ENCODE measurements at regions not wholly inside any gene's neighbourhood (a gene's known extent, or its start where the extent isn't known, plus 50 kb on each side); places are given as distances from the start of the nearest gene placed in this dataset.
A peak's percentile ranks its signal among the peaks of the same experiment; 100 is the strongest.

DNA sequence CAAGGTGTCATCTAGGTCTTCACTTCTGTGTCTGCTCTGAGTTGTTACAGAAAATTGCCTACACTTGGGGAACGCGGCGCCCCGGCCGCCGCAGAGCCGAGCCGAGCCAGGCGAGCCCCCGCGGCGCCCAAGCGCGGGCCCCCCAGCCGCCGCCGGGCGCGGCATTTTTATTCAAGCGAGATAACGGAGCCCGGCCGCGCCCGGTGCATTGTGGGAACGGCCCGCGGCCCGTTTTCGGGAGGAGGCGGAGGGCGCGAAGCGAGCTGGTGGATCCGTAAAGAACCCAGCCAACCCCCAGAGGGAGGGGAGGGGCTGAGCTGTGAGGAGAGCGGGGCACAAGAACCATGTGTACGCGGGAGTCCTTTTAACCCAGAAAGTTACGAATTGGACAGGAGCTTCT lies 191.8 kb downstream of the FTCDNL1 start:
- in situ Hi-C loops (cut with HindIII; ENCODE audit: low pct_ligation_motif_present, low pct_unique_long_range_greater_than_20kb, low sequenced_read_pairs) = no loop called here
- peak; percentile 64 for DNase-seq

DNA sequence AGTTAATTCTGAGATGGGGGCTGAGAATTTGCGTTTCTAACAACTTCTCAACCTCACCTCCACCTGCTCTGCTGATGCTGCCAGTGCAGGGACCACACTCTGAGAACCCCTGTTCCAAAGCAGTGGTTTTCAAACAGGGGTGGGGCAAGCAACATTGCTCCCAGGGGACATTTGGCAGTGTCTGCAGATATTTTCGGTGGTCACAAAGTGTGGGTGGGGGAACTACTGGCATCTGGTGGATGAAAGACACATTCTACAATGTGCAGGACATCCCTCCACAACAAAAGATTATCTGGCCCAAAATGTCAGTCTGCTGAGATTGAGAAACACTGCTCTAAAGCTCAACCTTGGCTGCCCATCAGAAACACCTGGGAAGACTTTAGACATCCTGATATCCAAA lies 188.7 kb upstream of the SATB2 start:
- DNase-seq = no peak
- in situ Hi-C loops (cut with HindIII; ENCODE audit: low pct_ligation_motif_present, low pct_unique_long_range_greater_than_20kb, low sequenced_read_pairs) = no loop called here

DNA sequence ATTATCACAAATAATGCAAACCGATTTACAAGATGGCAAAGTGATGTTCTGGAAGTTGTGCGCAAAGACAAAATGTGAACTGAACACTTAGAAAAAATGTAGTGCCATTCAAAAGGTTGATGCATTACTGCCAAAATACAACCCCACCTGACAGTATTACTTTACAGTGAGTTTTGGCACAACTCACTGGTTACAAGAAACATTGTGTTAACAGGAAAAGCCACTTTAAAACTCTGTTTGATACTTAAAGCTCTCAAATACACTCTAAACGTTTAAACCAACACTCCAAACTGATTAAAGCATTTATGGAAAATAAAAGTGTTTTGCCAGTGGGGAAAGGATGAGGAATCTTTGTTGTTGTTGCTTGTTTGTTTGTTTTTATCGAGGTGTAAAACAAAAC lies 173.4 kb upstream of the SATB2 start:
- no peak for DNase-seq
- in situ Hi-C loops (cut with HindIII; ENCODE audit: low pct_ligation_motif_present, low pct_unique_long_range_greater_than_20kb, low sequenced_read_pairs) = no loop called here

DNA sequence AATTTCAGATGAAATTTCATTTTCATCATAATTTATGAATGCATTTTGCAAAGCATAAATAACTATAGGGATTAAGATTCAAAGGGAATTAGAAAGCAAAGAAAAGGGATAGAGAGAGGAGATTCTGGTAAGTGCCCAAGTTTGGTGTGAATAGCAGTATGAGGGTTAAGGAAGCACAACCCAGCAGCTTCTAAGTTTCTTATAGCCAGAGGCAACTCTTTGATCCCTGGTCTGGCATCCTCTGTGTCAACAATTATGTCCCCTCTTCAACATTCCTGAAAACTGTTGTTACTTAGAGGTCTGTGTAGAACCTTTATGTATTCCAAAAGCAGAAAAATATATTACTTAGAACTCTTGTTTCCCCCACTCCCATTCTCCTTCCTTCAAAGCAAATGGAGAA lies 171.6 kb upstream of the SATB2 start:
- in situ Hi-C loops (cut with HindIII; ENCODE audit: low pct_ligation_motif_present, low pct_unique_long_range_greater_than_20kb, low sequenced_read_pairs) = no loop called here
- no peak for DNase-seq

DNA sequence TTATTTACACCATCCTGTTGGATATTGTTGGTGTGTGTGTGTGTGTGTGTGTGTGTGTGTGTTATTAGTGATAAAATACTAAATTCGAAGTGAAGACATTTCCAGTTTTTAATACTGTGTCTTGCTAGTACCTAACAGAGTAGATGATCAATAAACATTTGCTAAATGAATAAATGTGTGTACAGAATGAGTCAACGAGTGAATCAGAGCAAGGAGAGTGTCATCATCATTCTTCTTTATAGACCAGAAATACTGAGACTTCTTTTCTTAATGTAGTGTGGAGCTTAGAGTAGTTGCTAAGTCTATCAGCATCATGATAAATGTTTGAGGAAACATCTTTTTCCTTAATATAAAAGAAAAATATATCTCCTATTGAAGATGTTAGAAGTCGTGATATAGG lies 169.7 kb upstream of the SATB2 start:
- in situ Hi-C loops (cut with HindIII; ENCODE audit: low pct_ligation_motif_present, low pct_unique_long_range_greater_than_20kb, low sequenced_read_pairs) = no loop called here

DNA sequence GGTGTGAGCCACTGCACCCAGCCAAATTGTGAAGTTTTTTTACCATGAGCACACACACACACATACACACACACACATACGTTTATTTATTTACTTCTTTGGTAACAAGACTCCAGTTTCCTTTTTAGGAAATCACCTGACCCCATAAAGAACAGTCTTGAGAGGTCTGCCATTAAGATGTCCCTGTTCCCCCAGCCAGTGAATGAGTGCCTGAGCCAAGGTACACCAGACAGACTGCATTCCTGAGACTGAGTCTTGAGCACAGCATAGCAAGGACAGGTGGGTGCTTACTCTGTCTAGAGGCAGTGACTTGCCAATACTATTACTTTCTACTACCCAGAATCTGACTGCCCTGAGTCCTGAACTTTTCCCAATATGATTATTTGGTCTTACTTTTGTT lies 167.2 kb upstream of the SATB2 start:
- DNase-seq = no peak
- in situ Hi-C loops (cut with HindIII; ENCODE audit: low pct_ligation_motif_present, low pct_unique_long_range_greater_than_20kb, low sequenced_read_pairs) = no loop called here

More for the DNA sequence above, 169.7 kb upstream of the SATB2 start:
- DNase-seq = no peak

DNA sequence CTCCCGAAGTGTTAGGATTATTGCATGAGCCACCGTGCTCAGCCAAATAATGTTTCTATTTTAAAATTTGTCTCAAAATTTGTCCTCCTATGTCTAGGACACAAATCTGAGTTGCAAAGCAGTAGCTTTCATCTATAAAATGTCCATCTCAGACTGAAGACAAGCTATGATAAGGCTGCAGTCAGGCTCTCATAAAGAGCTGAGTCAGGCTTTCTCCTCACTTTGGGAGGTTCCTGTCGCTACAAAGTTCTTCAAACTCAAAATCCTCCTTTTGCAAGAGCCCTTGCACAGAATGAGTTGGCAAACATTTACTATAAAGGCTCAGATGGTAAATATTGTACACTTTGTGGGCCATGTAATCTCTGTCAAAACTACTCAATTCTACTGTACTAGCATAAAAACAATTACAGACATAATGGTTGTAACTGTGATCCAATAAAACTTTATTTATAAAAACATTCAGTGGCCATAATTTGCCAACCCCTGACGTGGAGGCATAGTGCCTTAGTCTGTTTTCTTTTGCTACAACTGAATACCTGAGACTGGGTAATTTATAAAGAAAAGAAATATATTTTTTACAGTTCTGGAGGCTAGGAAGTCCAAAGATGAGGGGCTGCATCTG lies 154.9 kb upstream of the SATB2 start:
- in situ Hi-C loops (cut with HindIII; ENCODE audit: low pct_ligation_motif_present, low pct_unique_long_range_greater_than_20kb, low sequenced_read_pairs) = no loop called here
- no peak for DNase-seq

GRCh38 chr2:199607914-199608313 lies 150.2 kb upstream of the SATB2 start:
- in situ Hi-C loops (cut with HindIII; ENCODE audit: low pct_ligation_motif_present, low pct_unique_long_range_greater_than_20kb, low sequenced_read_pairs) = no loop called here
- DNase-seq = no peak

- in situ Hi-C loops (cut with HindIII; ENCODE audit: low pct_ligation_motif_present, low pct_unique_long_range_greater_than_20kb, low sequenced_read_pairs) = no loop called here
- no peak for DNase-seq
Observed at GRCh38 chr2:199606193-199606780, 148.5 kb upstream of the SATB2 start.

DNA sequence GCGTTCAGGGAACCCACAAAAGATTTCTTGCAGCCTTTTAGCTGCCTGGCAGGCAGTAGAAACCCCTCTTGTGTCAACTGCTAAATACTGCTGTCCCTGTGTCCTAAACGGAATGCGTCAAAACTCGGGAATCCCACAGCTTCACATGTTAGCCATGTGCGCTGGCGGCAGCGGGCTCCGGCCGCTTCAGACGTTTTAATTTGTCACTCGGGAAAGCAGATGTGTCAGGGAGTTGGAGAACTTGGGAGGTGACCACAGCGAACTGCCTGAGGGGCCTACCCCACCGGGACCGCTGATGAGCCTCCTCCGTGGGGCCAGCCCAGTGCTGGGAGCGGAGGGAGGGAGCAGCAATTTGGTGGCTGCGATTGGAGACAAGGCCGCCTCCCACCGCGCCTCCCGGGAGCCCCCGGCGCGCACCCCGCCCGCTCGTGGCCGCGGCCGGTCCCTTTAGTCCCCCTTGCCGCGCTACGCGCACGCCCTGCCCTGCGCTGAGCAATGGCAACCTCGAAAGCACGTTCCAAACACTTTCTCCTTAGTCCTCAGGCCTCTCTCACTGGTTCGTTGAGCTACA lies 146.1 kb upstream of the SATB2 start:
- no peak for DNase-seq
- in situ Hi-C loops (cut with HindIII; ENCODE audit: low pct_ligation_motif_present, low pct_unique_long_range_greater_than_20kb, low sequenced_read_pairs) = no loop called here

DNA sequence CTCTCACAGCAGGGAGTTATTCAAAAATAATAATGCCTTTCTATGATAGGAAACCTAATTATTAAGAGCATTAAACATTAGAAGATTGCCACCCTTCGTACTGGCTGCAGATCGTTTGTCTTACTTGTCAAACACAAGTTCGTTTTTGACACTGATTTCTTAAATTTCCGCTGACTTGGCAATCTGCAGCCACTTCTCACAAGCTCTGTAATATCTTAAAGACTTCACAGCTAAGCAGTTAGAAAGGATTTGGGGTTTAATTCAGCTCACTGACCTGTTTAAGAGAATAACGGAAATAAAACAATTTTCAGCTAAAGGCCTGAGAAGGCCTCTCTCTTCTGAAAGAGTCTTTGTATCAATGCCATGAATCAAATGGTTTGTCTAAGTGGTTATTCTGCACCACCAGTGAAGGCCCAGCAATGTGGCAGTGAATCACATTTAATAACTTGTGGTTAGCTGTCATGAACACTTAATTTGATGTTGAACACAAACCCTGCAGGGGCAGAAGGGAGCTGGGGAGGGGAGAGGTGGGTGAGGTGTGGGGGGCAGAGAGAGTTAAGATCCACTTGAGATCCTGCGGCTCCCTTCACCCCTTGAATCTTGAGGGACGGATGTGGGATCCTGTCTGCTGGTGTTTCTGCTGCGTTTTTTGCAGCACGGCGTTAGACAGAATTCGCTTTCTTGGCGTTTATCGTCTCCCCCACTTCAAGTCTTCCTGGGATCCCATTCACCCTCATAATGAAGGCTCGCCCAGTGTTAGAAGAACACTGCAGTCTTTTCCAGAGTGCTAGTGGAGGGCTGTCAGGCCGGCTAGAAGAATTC lies 145.4 kb upstream of the SATB2 start:
- in situ Hi-C loops (cut with HindIII; ENCODE audit: low pct_ligation_motif_present, low pct_unique_long_range_greater_than_20kb, low sequenced_read_pairs) = no loop called here

GRCh38 chr2:199602271-199602895 lies 144.6 kb upstream of the SATB2 start:
- in situ Hi-C loops (cut with HindIII; ENCODE audit: low pct_ligation_motif_present, low pct_unique_long_range_greater_than_20kb, low sequenced_read_pairs) = no loop called here
- DNase-seq = peak; percentile 44

More for the DNA sequence above, 145.4 kb upstream of the SATB2 start:
- no peak for DNase-seq

DNA sequence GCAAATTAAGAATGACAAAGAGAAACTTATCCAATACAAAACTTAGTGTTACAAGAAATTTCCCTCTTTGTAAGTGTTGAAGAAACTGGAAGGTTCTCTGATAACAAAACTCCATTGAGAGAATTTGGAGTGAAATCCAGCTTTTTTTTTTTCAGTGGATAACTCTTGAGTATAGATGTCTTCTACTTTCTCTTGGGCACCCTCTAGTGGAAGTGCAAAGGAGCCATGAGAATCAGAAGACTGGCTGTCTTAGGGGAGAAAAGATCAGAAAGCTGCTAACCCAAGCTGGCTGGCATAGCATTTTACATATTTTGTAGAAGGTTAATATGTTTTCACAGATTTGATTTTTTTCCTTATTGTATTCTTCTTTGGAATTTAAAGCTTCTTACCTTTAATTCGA lies 138.8 kb upstream of the SATB2 start:
- in situ Hi-C loops (cut with HindIII; ENCODE audit: low pct_ligation_motif_present, low pct_unique_long_range_greater_than_20kb, low sequenced_read_pairs) = no loop called here
- DNase-seq = peak; percentile 44

- DNase-seq = no peak
- in situ Hi-C loops (cut with HindIII; ENCODE audit: low pct_ligation_motif_present, low pct_unique_long_range_greater_than_20kb, low sequenced_read_pairs) = no loop called here
Observed at GRCh38 chr2:199594443-199594842, 136.7 kb upstream of the SATB2 start.

GRCh38 chr2:199591826-199592225 lies 134.1 kb upstream of the SATB2 start:
- DNase-seq = no peak
- in situ Hi-C loops (cut with HindIII; ENCODE audit: low pct_ligation_motif_present, low pct_unique_long_range_greater_than_20kb, low sequenced_read_pairs) = no loop called here

- in situ Hi-C loops (cut with HindIII; ENCODE audit: low pct_ligation_motif_present, low pct_unique_long_range_greater_than_20kb, low sequenced_read_pairs) = no loop called here
Observed at GRCh38 chr2:199590321-199591203, 132.8 kb upstream of the SATB2 start.

DNA sequence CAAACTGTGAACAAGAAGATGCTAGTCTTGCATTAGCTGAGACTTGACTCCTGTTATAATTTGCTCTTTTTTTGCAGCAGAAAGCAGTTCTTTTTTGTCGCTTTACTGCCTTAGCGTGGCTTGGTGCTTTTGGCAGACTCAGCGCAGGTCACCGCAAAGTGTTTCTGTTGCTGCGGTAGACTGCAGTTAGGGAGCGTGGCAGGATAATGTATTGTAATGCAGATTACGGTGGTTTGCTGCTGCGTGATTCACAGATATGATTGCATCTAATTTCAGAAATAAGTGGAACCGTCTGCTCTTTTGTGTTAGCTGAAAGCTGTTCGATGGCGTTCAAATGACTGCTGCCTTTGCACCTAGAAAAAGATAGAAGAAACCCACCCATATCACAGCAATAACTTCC lies 131.6 kb upstream of the SATB2 start:
- DNase-seq = no peak
- in situ Hi-C loops (cut with HindIII; ENCODE audit: low pct_ligation_motif_present, low pct_unique_long_range_greater_than_20kb, low sequenced_read_pairs) = no loop called here

More at GRCh38 chr2:199590321-199591203, 132.8 kb upstream of the SATB2 start:
- DNase-seq = no peak

DNA sequence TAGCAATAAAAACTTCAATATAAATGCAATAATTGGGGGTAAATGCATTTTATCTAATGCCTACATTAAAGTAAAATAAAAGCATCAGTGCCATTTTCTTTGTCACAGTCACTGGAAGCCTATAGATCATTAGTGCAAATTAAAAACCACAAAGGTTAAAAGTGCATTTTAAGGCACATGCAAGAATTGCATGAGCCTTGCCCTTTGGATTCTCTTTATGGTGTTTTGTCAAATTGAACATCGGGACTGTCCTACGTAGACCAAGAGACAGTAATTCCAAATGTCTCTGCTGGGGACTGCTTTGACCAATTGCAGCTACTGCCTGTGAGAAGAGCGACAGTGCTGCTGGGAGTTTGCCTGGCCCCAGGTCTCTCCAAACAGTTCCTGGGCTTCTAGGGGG lies 130.3 kb upstream of the SATB2 start:
- in situ Hi-C loops (cut with HindIII; ENCODE audit: low pct_ligation_motif_present, low pct_unique_long_range_greater_than_20kb, low sequenced_read_pairs) = no loop called here
- no peak for DNase-seq

Measured in ACHN (cell line).